Stimulated activated CD8-positive, alpha-beta memory T cell treated with anti-CD3 and anti-CD28 coated beads, Interleukin-7, amount 100 ng/mL, for 4 hours (primary cell): ENCODE measurements at regions not wholly inside any gene's neighbourhood (a gene's known extent, or its start where the extent isn't known, plus 50 kb on each side); places are given as distances from the start of the nearest gene placed in this dataset.

Experiments
- DNase-seq, 2 donors: peaks; one replicate each; pipeline ENCODE4 v3.0.0-alpha.2; 2020; ENCODE audit warnings: low read depth in 2 of 2

GRCh38 chr6:15876406-15876805, 213.6 kb upstream of the DTNBP1 start:
- no peak for DNase-seq

- DNase-seq = no peak
Observed at GRCh38 chr6:15875797-15876196, 213.0 kb upstream of the DTNBP1 start.

GRCh38 chr6:15874821-15875220, 212.0 kb upstream of the DTNBP1 start:
- no peak for DNase-seq

GRCh38 chr6:15874326-15874725, 211.5 kb upstream of the DTNBP1 start:
- no peak for DNase-seq

- no peak for DNase-seq
Observed at GRCh38 chr6:15872241-15873103, 209.6 kb upstream of the DTNBP1 start.

- DNase-seq = no peak
Observed at GRCh38 chr6:15871276-15871675, 208.4 kb upstream of the DTNBP1 start.

- no peak for DNase-seq
Observed at GRCh38 chr6:15870333-15871043, 207.7 kb upstream of the DTNBP1 start.

GRCh38 chr6:15864708-15865062, 201.9 kb upstream of the DTNBP1 start:
- no peak for DNase-seq

GRCh38 chr6:15864038-15864707, 201.3 kb upstream of the DTNBP1 start:
- DNase-seq = no peak

- DNase-seq = no peak
Observed at GRCh38 chr6:15862810-15863209, 200.0 kb upstream of the DTNBP1 start.

GRCh38 chr6:15861486-15861885, 198.7 kb upstream of the DTNBP1 start:
- no peak for DNase-seq

GRCh38 chr6:15854826-15855710, 192.2 kb upstream of the DTNBP1 start:
- no peak for DNase-seq

- no peak for DNase-seq
Observed at GRCh38 chr6:15854378-15854777, 191.6 kb upstream of the DTNBP1 start.

- no peak for DNase-seq
Observed at GRCh38 chr6:15853259-15853658, 190.4 kb upstream of the DTNBP1 start.

- DNase-seq = no peak
Observed at GRCh38 chr6:15852289-15852688, 189.5 kb upstream of the DTNBP1 start.

GRCh38 chr6:15849395-15849794, 186.6 kb upstream of the DTNBP1 start:
- no peak for DNase-seq

- no peak for DNase-seq
Observed at GRCh38 chr6:15845492-15845891, 182.7 kb upstream of the DTNBP1 start.

- DNase-seq = no peak
Observed at GRCh38 chr6:15843764-15844163, 180.9 kb upstream of the DTNBP1 start.

- no peak for DNase-seq
Observed at GRCh38 chr6:15843226-15843625, 180.4 kb upstream of the DTNBP1 start.

GRCh38 chr6:15842727-15843117, 179.9 kb upstream of the DTNBP1 start:
- DNase-seq = no peak

- DNase-seq = no peak
Observed at GRCh38 chr6:15841937-15842726, 179.3 kb upstream of the DTNBP1 start.
